NCI-H510A (cell line): ENCODE measurements at regions not wholly inside any gene's neighbourhood (a gene's known extent, or its start where the extent isn't known, plus 50 kb on each side); places are given as distances from the start of the nearest gene placed in this dataset.
"Not testable (repeated sequence)": the region's sequence is repeated elsewhere in the genome, so short reads cannot be mapped to it uniquely, and the experiment has no call there.

ENCODE experiments used
- DNase-seq: peaks from one replicate; lab custom pipeline; 2025; lab: John Stamatoyannopoulos, UW

DNA sequence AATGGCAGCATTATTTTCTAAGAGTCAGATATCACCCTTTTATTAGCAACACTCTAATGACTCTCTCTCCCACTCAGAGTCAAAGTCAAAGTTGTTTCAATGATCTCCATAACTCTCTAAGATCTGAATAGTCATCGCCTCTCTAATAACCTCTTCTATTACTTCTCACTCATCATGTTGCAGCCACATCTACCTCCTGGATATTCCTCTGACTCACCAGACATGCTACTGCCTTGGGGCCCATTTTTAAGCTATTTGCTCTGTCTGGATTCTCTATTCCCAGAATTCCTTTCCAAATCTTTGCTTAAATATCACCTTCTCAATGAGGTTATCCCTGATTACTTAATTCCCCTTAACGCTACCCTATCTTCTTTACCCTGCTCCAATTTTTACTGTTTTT lies 391.8 kb upstream of the MAGEB16 start:
- no peak for DNase-seq

DNA sequence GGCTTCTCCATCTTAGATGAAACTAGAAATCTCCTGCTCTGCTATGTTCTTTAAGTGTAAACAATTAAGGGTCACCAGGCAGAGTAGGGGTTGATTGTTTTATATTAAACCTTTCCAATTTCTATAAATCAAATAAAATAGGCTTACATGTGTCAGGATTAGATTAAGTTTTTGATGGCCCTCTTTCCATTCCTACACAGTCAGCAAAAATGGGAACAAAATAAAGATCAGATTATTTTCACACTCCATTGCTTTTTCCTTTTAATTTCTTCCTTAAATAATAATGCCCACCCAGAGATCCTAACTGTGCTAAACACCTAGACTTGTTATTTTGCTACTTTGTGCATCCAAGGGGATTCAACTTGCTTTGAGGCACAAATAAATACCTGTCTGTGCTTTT lies 381.4 kb upstream of the MAGEB16 start:
- no peak for DNase-seq

DNA sequence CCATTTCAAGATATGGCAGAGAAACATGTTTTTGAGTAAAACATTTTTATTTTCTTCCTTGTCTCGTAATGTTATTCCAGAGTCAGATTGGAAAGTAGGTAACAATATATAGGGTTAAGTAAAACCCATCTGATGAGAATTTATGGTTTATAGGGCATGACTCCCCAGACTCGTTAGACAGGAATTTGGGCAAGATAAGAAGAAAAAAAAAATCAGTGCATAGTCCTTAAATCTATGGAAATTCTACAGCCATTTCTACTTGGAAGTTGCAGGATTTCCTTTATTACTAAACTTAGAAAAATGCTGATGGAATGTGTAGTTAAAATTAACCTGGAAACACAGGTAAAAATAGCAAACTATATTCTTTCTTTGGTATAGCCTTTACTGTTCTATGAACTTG lies 366.1 kb upstream of the MAGEB16 start:
- no peak for DNase-seq

DNA sequence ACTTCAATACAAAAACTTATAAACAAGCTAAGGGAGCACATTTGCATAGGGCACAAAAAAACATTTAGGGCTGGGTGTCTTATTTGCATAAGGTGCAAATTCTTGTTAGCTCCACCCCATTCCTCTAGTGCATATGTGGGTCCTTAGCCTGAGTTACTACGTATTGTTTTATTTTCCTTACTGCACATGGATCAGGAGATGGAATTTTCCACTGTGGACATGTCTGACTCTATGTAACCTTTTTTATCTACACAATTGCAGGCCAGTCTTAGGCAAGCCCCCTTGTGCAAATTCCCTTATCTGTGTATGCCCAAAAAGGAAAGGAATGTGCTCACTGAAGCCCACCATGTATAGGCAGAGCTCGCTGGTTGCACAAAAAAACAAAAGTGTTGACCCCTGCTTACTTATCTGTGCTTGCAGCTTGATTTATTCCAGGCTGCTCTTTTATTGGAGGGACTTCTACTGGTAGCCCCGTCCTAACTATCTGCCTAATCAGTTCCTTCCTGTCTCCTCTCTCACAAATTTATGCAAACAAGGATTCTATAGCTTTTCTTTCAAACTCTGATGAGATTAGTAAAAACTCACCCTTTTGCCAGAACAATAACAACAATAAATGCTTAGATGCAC lies 359.0 kb upstream of the MAGEB16 start:
- DNase-seq, result no peak

DNA sequence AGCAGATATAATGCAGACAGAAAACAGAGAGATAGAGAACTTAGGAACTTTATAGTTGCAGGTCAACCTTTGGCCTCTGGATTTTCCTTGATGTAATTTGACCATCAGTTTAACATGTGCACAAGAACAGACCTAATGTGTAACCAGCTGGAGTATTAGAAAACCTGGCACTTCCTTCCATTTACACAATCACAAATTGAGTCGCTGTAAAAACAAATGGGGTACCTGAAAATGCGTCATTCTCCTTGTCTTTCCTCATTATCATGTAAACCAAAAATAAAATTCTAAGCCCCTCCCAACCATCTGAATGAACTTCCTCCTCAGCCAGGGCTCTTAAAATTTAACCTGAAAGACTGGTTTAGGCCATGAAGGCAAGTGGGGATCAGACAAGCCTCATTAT lies 358.4 kb upstream of the MAGEB16 start:
- no peak for DNase-seq

DNA sequence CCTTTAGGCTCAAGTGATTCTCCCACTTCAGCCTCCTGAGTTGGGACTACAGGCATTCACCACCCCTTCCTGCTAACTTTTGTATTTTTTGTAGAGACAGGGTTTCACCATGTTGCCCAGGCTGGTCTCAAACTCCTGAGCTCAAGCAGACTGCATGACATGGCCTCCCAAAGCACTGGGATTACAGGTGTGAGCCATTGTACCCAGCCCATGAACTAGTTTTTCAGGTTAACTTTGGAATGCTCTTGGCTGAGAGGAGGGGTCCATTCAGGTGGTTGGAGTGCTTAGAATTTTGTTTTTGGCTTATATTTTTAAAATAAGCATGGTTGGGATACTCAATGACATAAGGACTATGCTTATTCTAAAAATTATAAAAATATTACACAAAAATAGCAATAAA lies 355.7 kb upstream of the MAGEB16 start:
- DNase-seq, result no peak

DNA sequence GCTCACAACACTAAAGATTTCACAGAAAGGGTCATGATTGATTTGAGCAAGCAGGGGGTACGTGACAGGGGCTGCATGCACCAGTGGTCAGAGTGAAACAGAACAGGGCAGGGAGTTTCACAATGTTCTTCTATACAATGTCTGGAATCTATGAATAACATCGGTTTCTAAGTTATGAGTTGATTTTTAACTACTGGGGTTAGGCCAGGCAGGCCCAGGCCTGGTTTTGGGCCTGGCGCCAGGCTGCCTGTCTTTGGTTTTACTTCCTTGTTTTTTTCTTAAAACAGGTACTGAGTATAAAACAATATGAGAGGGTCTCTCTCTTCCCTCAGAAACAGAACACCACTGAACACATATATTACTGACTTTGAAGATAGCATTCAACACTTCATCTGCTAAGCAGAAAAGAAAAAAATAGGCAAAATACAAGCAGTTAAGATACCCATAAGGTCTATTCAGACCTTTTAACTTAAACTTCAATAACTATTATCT lies 355.0 kb upstream of the MAGEB16 start:
- DNase-seq, result not testable (repeated sequence)

DNA sequence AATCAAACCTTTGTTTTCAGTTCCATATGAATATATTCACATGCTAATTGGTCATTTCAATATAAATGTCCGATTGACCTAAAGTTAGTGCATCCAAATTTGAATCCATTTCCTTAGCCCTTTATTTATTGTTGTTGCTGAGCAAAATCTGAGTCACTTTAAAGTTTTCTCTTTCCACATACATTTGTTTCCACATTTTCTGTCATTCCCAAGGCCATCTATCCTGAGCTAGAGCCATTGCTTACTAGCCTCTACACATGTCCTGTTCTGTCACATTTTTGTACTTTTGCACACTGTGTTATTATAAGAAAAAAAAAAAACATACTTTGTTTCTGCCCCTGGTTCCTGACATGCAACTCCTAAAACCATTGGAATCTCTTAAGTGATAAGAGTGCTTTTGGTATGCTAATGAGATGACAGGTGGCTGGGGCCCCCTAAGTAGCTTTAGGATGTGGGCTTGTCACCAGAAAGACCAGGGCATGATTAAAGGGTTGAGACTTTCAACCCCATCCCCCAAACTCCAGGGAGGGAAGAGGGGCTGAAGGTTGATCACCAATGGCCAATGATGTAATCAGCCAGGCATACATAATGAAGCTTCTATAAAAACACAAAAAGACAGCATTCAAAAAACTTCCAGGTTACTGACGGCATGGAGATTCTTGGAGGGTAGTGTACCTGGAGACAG lies 353.3 kb upstream of the MAGEB16 start:
- DNase-seq, result no peak

DNA sequence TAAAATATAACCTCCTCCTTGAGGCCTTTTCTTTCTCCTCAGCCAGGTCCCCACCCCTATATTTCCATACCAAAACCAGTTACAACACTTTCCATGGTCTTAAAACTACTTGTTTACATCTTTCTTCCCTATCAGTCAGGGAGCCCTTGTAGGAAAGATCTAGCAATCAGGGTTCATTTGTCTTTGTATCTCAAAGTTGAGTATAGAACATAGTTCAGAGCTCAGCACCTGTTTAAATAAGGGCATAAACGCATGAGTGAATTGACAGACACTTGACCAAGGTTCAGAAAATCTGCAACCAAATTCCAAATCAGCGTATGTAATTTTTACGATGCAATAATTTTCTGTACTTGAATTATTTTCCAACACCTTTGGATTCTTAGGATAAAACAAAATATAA lies 352.2 kb upstream of the MAGEB16 start:
- no peak for DNase-seq

DNA sequence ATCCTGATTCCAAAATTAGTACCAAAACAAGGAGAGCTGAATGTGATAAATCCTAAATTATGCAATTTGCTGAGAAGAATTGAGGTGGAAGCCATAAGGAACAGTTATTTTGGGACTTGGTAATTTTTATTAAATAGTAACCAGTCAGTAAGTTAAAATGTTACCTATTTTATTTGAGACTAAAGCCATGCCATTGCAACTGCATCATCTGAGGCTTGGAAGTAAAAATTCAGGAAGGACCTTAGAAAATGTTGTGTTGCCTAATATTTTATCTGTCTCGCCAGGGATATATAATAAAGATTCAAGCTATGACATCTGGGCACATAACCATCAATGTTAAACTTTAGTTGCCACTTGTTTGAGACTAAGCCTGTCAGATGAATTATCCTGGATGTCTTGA lies 341.3 kb upstream of the MAGEB16 start:
- no peak for DNase-seq

DNA sequence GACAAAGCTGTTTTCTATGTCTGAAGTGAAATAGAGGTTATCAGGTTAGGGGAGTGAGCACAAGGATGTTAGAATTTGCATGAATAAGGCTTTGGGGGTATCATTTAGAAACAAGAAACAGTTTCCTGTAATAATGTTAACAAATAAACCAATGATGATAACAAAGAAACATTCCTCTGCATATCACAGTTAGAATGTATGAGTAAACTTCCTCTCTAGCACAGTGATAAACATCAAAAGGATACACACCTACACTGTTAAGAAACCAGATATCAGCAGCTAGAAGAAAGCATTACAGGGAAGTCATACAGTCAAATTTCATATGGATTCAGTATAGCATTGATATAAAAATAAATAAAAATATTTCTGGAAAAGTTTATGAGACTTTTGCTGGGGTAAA lies 340.0 kb upstream of the MAGEB16 start:
- no peak for DNase-seq

DNA sequence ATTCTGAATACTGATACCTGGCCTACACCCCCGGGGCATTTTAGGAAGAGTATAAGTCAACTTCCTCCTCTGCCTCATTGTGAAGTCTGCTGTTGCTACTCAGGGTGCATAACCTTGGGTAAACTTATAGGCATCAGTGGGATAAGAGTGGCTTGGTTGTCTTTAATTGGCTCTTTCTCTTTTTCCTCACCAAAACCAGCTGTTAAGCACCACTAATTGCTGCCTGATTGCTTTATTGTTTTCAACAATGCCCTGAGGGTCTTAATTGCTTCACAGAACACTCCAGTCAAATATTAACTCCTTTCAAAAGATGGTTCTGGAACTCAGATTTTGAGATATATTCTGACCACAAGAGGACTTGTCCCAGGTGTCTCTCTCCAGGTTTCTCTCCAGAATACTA lies 337.0 kb upstream of the MAGEB16 start:
- no peak for DNase-seq

DNA sequence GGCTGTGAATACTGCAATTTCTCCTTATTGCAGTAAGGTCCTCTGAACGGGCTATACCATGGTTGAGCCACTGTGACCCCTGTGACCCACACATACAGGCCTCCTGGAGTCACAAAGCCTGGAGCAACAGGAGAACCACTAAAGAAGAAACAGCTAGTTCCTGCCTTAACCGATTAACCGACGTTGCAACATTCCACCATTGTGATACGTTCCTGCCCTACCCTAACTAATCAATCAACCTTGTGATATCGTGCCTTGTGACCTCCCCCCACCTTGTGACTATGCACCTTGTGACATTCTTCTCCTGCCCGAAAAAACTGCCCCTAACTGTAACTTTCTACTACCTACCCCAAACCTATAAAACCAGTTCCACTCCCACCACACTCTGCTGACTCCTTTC lies 301.5 kb upstream of the MAGEB16 start:
- DNase-seq, result not testable (repeated sequence)

DNA sequence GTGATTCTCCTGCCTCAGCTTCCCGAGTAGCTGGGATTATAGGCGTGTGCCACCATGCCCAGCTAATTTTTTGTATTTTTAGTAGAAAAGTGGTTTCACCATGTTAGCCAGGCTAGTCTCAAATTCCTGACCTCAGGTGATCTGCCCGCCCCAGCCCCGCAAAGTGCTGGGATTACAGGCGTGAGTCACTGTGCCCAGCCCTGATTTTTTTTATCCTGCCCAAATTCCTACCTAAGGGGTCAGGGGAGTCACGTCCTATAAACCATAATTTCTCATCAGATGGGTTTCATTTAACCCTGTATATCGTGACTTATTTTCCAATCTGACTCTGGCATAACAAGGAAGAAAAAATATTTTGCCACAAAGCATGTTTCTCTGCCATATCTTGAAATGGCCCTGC lies 300.7 kb upstream of the MAGEB16 start:
- DNase-seq, result not testable (repeated sequence)

DNA sequence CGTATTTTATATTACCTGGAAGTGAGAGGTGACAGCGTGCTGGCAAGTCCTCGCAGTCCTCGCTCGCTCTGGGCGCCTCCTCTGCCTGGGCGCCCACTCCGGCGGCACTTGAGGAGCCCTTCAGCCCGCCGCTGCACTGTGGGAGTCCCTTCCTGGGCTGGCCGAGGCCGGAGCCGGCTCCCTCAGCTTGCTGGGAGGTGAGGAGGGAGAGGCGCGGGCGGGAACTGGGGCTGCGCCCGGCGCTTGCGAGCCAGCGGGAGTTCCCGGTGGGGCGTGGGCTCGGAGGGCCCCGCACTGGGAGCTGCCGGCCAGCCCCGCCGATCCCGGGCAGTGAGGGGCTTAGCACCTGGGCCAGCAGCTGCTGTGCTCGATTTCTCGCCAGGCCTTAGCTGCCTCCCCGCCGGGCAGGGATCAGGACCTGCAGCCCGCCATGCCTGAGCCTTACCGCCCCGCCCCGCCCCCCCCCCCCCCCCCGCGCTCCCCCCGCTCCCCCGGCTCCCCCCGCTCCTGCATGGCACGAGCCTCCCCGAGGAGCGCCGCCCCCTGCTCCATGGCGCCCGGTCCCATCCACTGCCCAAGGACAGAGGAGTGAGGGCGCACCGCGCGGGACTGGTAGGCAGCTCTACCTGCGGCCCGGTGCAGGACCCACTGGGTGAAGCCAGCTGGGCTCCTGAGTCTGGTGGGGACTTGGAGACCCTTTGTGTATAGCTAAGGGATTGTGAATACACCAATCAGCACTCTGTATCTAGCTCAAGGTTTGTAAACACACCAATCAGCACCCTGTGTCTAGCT lies 298.9 kb upstream of the MAGEB16 start:
- DNase-seq, result peak; percentile 38

DNA sequence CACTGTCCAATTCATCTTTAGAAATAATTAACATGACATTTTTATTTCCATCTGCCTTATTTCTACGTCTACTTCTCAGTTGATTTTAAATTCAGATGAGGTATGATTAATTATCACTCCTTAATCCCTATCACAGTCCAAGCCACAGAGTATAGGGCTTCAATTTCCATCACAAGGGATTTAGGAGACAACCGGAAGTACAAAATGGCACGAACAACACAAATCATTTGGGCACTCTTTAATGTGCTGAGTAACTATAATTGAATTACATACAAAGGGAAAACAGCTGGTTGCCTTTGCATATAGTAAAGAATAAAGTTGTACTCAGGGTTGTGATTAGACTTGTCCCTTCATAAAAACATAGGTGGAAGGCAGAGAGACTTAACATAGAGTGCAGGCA lies 290.4 kb upstream of the MAGEB16 start:
- no peak for DNase-seq

DNA sequence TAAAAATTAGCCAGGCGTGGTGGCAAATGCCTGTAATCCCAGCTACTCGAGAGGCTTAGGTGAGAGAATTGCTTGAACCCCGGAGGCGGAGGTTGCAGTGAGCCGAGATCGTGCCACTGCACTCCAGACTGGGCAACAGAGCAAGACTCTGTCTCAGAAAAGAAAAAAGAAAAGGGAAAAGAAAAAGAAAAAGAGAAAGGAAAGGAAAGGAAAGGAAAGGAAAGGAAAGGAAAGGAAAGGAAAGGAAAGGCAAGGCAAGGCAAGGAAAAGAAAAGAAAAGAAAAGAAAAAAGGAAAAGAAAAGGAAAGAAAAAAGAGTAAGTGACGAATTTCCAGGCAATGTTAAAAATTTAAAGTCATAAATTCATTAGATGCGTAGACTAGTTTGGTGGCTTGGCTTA lies 250.1 kb upstream of the MAGEB16 start:
- not testable (repeated sequence) for DNase-seq

DNA sequence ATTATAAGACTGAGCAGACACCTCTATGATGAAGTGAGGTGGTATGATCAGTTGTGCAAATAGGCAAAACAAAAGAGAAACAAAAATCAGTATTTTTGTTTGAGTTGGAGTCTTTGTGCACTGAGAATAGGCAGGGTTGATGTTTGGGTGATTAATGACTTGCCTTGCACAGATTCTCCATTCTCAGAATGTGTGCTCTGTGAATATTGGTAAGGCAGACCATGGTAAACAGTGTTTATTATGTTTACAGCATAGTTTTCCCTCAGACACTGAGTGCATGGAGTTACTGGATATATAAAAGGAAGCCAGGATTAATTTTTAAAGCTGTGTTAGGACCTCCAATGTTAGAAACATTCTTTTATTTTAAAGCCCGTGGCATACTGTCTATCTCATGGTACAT lies 240.2 kb upstream of the MAGEB16 start:
- DNase-seq, result no peak

DNA sequence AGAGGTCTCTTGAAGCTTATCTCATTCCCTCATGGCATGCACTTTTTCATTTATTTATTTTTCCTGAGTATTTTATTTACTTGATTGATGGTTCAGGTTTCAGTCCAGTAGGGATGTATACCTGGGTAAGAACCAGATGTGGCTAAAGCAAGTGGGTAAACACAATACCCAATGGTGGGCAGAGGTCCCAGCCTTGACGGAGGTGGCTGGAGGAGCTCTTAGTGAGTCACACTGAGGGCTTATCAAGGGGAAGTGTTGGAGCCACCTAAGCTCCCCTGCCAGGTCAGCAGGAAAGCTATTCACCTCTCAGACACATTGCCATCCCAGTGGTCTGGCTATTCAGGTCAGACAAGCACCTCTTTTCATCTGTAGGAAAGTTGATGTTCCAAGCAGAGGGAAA lies 236.2 kb upstream of the MAGEB16 start:
- DNase-seq, result no peak

DNA sequence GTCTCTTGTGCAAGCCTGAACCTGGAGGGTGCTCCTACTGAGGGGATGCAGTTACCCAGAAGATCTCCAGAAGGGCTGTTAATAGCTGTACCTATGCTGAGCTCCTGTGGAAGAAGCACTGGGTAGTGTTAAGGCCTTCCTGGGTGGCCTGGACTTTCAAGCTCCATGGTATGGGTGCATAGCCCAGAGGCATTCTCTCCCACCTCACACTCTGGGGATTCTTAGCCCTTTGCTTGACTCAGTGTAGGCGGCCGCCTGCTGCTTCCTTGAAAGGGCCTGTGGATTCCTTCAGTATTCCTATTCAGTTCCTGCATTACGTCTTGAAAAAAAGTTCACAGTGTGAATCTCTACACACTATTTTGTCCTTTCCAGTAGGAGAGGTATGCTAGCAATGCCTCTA lies 235.7 kb upstream of the MAGEB16 start:
- DNase-seq, result no peak

DNA sequence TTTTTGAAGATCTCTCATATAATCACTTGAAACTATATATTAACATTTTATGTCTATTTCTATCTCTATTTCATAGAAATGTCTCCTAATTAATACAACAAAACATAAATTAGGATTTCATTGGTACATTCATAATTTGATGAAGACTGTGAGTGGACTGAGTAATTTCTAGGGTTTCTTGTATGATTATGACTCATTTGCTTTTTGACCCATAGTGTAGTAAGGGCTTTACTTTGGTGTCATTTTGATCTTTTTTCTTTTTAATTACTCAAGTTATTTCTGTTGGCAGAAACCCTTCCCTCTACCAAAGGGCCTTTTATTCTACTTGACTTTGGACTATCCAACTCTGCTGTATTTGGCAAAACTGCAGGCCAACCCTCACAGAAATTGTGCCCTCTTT lies 207.9 kb upstream of the MAGEB16 start:
- DNase-seq, result no peak

DNA sequence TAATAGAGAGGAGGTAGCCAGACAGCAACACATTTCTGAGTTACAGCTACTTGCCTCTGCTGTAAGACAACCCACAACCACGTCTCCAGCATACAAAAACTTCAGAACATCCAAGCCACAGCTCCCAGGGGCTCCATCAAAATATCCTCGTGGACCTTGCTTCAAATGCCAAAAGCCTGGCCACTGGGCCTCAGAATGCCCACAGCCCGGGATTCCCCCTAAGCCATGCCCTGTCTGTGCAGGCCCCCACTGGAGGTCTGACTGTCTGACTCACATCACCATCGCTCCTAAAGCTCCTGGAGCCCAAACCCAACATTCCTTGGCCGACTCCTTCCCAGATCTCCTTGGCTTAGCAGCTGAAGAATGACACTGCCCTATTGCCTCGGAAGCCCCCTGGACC lies 186.6 kb upstream of the MAGEB16 start:
- DNase-seq, result not testable (repeated sequence)

DNA sequence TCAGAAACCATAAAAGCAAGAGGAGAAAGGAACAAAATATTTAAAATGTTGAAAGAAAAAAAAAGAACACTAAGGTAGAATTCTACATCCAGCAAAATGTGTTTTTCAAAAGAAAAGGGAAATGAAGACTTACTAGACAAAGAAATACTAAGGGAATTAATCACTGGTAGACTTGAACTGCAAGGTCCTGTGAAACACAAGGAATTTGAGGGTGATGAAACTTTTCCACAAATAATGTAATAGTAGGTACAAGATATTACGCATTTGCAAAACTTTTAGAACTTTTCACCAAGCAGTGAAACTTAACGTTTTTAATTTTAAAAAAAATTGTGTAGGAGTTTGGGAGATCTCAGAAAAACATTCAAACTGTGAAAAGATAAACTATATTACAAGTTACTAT lies 180.3 kb upstream of the MAGEB16 start:
- DNase-seq, result no peak
